ENCODE measurements at regions not wholly inside any gene's neighbourhood (a gene's known extent, or its start where the extent isn't known, plus 50 kb on each side); places are given as distances from the start of the nearest gene placed in this dataset.

DNA sequence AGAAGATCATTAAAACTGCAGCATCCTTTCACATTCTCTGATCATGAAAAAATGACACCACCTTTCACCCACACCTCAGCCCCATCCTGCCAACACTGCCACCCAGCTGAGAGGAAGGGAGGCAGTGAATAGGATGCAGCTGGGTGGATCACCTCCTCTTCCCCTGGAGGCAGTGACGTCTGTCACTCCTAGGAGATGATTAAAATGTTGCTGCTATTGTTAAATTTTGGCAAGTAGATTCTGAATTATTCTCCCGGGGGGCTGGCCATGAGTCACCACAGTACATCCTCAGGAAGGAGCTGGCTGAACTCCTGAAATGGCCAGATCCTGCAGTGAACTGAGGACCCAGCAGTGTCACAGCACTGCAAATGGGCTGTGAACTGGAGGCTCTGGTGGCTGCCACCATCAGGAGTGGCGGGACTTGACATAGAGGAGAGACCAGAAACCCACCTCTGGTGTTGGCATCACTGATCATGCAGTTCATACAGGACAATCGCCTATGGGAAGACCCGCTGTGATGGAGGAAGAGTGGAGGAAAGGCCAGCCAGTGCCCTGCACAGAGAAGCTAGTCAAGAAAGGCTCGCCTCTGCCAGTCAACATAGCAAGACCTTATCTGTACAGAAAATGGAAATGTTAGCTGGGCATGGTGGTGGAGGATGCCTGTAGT, 199.1 kb downstream of the FAM43A start:
- TF ChIP-seq, protein P1, sequence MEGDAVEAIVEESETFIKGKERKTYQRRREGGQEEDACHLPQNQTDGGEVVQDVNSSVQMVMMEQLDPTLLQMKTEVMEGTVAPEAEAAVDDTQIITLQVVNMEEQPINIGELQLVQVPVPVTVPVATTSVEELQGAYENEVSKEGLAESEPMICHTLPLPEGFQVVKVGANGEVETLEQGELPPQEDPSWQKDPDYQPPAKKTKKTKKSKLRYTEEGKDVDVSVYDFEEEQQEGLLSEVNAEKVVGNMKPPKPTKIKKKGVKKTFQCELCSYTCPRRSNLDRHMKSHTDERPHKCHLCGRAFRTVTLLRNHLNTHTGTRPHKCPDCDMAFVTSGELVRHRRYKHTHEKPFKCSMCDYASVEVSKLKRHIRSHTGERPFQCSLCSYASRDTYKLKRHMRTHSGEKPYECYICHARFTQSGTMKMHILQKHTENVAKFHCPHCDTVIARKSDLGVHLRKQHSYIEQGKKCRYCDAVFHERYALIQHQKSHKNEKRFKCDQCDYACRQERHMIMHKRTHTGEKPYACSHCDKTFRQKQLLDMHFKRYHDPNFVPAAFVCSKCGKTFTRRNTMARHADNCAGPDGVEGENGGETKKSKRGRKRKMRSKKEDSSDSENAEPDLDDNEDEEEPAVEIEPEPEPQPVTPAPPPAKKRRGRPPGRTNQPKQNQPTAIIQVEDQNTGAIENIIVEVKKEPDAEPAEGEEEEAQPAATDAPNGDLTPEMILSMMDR (conservative IDR thresholded peaks at IDR 0.05), result no peak
- no peak for TF ChIP-seq ZFX (IDR thresholded peaks at IDR 0.05)

Data from C4-2B (cell line).